Astrocyte of the cerebellum (primary cell): ENCODE measurements at regions not wholly inside any gene's neighbourhood (a gene's known extent, or its start where the extent isn't known, plus 50 kb on each side); places are given as distances from the start of the nearest gene placed in this dataset.
"Not testable (repeated sequence)": the region's sequence is repeated elsewhere in the genome, so short reads cannot be mapped to it uniquely, and the experiment has no call there.

Experiments used
- DNase-seq: peaks from one replicate; pipeline ENCODE4 v3.0.0-alpha.2; 2011; ENCODE audit warnings: low read depth
- H3K4me3 ChIP-seq: 2 replicates; pipeline ENCODE4 v1.5.1; 2011; ENCODE audit warnings: mild to moderate bottlenecking, low read depth, low read length, moderate library complexity
- CTCF ChIP-seq: IDR thresholded peaks from 2 replicates; pipeline ENCODE4 v1.5.1; 2012; ENCODE audit warnings: low read length, low read depth, moderate library complexity, mild to moderate bottlenecking; ENCODE audit errors: missing control alignments
- in situ Hi-C: cut with HindIII; loops from 2 replicates; pipeline ENCODE4 v1.10.0; 2017; ENCODE audit warnings: low sequenced_read_pairs

GRCh38 chr1:101175886-101176285 is 60.9 kb upstream of the S1PR1 start:
- in situ Hi-C loops: no loop called here
- no peak for DNase-seq
- no peak for TF ChIP-seq CTCF
- H3K4me3 ChIP-seq: no peak overlapping the region

- in situ Hi-C loops: no loop called here
- no peak overlapping the region for H3K4me3 ChIP-seq
- DNase-seq: no peak
- no peak for TF ChIP-seq CTCF
Measured at GRCh38 chr1:101175466-101175865, 61.4 kb upstream of the S1PR1 start.

GRCh38 chr1:101174722-101175121 is 62.1 kb upstream of the S1PR1 start:
- DNase-seq: peak; percentile 59
- no peak overlapping the region for H3K4me3 ChIP-seq
- in situ Hi-C loops: no loop called here
- TF ChIP-seq CTCF: no peak

- DNase-seq, in situ Hi-C loops, H3K4me3 ChIP-seq: not testable (repeated sequence)
Measured at GRCh38 chr1:101174298-101174697, 62.5 kb upstream of the S1PR1 start.

GRCh38 chr1:101170506-101171050 is 66.2 kb upstream of the S1PR1 start:
- DNase-seq: no peak
- no peak overlapping the region for H3K4me3 ChIP-seq
- in situ Hi-C loops: no loop called here
- no peak for TF ChIP-seq CTCF

GRCh38 chr1:101167891-101168290 is 68.9 kb upstream of the S1PR1 start:
- in situ Hi-C loops: no loop called here
- no peak overlapping the region for H3K4me3 ChIP-seq

More at GRCh38 chr1:101167891-101168290, 68.9 kb upstream of the S1PR1 start:
- TF ChIP-seq CTCF: no peak
- DNase-seq: no peak
